G401 (cell line): ENCODE measurements at regions not wholly inside any gene's neighbourhood (a gene's known extent, or its start where the extent isn't known, plus 50 kb on each side); places are given as distances from the start of the nearest gene placed in this dataset.

ENCODE experiments used
- DNase-seq: peaks from one replicate; pipeline ENCODE4 v3.0.0-alpha.2; 2015; ENCODE audit warnings: low spot score
- in situ Hi-C: cut with HindIII; loops from 2 replicates; pipeline ENCODE4 v1.10.0; 2016; ENCODE audit warnings: low sequenced_read_pairs, mixed read lengths

DNA sequence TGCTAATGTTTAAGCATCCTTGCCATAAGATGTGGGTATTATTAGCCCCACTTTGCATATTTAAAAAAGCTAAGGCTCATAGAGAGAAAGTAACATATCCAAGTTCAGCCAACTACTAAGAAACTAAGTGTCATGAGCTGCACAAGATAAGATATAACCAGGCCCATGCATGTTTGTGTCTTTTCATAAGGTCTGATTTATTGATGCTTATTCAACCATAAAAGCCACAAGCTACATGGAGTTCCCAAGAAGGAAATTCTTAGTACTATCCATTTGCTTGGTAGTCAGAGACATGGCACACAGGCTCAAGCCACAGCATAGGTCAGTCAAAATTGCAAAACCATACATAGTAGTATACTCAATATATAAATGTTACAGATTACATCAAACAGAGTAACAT lies 488.5 kb downstream of the SOX6 start:
- no peak for DNase-seq
- in situ Hi-C loops = no loop called here

DNA sequence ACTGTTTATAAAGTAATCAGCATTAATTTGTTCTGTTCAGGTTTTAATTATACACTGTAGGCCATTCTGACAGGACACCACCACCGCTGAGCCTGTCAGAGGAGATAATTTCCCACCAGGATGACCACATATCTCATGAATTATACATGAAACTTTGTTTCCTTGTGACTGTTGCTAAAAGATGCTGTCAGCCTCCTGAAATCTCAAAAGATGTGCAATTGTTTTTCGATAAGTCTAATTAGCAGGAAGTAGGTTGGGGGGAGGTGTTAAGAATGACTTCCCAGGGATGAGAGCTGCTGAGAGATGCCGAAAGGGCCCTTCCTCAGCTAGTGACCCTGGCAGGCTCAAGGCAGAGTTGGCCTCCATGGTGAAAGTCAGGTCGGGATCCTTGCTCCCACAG lies 485.4 kb downstream of the SOX6 start:
- in situ Hi-C loops = no loop called here
- DNase-seq = no peak

GRCh38 chr11:15871904-15872626 lies 484.3 kb downstream of the SOX6 start:
- in situ Hi-C loops = no loop called here
- DNase-seq = no peak

GRCh38 chr11:15873501-15873900 lies 482.8 kb downstream of the SOX6 start:
- no peak for DNase-seq
- in situ Hi-C loops = no loop called here

- DNase-seq = no peak
- in situ Hi-C loops = no loop called here
Measured at GRCh38 chr11:15874704-15875103, 481.6 kb downstream of the SOX6 start.

DNA sequence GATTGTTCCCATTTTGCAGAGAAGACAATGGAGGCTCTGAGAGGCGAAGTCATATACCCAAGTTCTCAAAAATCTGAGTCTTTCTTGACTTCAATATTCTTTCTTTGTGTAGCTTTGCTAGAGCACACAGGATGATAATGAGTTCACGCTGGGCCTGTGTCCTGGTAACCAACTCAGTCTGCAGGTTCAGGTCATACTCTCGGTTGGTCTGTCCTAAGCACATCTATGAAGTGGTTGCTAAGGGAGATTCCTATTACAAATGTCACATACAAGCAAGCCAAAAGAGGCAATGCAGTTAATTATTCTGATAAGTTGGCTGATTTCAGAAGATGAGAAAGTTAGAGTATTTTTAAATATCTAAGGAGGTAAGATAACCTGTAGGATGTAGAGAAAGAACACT lies 481.0 kb downstream of the SOX6 start:
- no peak for DNase-seq
- in situ Hi-C loops = no loop called here

GRCh38 chr11:15875943-15876342 lies 480.4 kb downstream of the SOX6 start:
- no peak for DNase-seq
- in situ Hi-C loops = no loop called here

DNA sequence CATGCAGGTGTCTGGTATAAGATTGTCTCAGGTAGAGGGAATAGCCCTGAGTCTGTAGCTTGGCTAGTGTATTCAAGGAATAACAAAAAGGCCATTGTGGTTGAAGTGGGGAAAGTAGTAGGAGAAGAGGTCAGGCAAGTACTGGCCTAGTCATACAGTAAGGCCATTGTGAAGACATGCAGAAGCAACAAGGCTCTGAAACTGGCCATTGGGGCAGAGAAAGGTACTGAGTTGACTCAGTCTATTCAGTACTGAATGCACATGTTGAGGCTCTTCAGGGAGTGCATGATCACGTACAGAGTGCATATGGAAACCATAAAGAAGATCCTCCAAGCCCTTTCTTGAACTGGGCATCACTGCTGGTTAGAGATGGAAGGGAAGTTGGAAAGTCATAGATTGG lies 477.6 kb downstream of the SOX6 start:
- in situ Hi-C loops = no loop called here
- no peak for DNase-seq

- DNase-seq = no peak
- in situ Hi-C loops = no loop called here
Measured at GRCh38 chr11:15880291-15880690, 476.1 kb downstream of the SOX6 start.

- no peak for DNase-seq
- in situ Hi-C loops = no loop called here
Measured at GRCh38 chr11:15882876-15883454, 473.4 kb downstream of the SOX6 start.

GRCh38 chr11:15883455-15883920 lies 472.9 kb downstream of the SOX6 start:
- DNase-seq = no peak
- in situ Hi-C loops = no loop called here

GRCh38 chr11:15884141-15884540 lies 472.2 kb downstream of the SOX6 start:
- no peak for DNase-seq
- in situ Hi-C loops = no loop called here

GRCh38 chr11:15884777-15885540 lies 471.4 kb downstream of the SOX6 start:
- DNase-seq = no peak
- in situ Hi-C loops = no loop called here

GRCh38 chr11:15885854-15886253 lies 470.5 kb downstream of the SOX6 start:
- DNase-seq = no peak
- in situ Hi-C loops = no loop called here

DNA sequence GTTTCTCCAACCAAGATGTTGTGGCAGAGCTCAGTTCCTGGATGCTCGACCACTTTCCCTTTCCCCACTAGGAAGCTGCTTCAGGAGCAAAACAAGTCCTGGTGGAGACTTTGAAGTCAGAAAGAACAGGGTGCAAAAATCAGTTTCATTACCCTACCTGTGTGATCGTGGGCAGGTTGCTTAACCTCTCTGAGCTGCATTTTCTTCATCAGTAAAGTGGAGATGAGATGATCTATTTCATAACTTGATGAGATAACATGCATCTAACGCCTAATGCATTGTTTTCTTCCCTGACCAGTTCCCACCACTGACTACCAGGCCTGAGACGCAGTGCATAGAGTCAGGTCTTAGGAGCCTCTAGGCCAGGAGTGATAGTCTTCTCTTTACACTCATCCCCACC lies 470.0 kb downstream of the SOX6 start:
- DNase-seq = no peak
- in situ Hi-C loops = no loop called here

- in situ Hi-C loops = no loop called here
- no peak for DNase-seq
Measured at GRCh38 chr11:15886866-15887265, 469.5 kb downstream of the SOX6 start.

DNA sequence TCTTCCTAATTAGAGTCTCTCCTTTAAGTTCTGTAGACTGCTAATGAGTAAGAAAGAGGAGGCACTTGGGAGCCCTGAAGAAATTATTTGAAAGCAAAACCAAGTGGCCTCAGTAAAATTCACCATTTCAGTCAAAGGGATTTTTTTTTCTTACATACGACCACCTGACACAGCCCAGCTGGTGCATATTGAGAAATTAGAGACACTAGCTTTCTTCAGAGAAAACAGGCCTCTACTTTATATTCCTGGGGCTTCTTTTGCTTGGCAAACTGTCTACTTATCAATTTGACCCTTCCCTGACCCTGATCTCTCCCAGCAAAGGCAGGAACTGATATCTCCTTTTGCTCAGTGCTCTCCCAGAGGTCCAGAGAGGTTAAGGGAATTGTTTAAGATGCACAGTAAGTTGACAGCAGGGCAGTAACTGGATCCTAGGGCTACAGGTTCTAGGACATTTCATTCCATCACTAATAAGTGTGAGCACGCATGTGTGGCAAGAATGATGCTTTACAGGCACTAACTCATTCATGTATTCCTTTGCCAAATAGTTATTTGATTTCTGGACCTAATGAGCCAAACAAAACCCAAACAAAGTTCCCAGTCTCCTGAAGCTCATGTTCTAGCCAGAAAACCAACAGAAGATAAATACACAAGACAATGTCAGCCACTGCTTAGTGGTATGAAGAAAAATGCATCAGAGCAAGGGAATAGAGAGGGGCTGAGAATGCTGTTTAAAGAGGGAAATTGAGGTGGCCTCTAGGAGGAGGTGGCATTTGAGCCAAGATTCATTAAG lies 467.6 kb downstream of the SOX6 start:
- in situ Hi-C loops = no loop called here
- DNase-seq = no peak

- DNase-seq = no peak
- in situ Hi-C loops = no loop called here
Measured at GRCh38 chr11:15889363-15890030, 466.8 kb downstream of the SOX6 start.

GRCh38 chr11:15890031-15890713 lies 466.2 kb downstream of the SOX6 start:
- in situ Hi-C loops = no loop called here

More at GRCh38 chr11:15890031-15890713, 466.2 kb downstream of the SOX6 start:
- DNase-seq = no peak
